AG09319 (cell line): ENCODE measurements at regions not wholly inside any gene's neighbourhood (a gene's known extent, or its start where the extent isn't known, plus 50 kb on each side); places are given as distances from the start of the nearest gene placed in this dataset.
"Not testable (repeated sequence)": the region's sequence is repeated elsewhere in the genome, so short reads cannot be mapped to it uniquely, and the experiment has no call there.

Source experiments
- DNase-seq: peaks from one replicate; pipeline ENCODE4 v3.0.0-alpha.2; 2010; ENCODE audit warnings: low read depth; ENCODE audit errors: extremely low read depth
- TF ChIP-seq, protein P1 (sequence below): IDR thresholded peaks from 2 replicates; pipeline ENCODE4 v1.5.1; 2011; ENCODE audit warnings: low read depth, mild to moderate bottlenecking, inconsistent platforms, low read length, moderate library complexity

GRCh38 chrX:131840799-131841495, 182.2 kb upstream of the STK26 start:
- DNase-seq: no peak
- TF ChIP-seq, protein P1, sequence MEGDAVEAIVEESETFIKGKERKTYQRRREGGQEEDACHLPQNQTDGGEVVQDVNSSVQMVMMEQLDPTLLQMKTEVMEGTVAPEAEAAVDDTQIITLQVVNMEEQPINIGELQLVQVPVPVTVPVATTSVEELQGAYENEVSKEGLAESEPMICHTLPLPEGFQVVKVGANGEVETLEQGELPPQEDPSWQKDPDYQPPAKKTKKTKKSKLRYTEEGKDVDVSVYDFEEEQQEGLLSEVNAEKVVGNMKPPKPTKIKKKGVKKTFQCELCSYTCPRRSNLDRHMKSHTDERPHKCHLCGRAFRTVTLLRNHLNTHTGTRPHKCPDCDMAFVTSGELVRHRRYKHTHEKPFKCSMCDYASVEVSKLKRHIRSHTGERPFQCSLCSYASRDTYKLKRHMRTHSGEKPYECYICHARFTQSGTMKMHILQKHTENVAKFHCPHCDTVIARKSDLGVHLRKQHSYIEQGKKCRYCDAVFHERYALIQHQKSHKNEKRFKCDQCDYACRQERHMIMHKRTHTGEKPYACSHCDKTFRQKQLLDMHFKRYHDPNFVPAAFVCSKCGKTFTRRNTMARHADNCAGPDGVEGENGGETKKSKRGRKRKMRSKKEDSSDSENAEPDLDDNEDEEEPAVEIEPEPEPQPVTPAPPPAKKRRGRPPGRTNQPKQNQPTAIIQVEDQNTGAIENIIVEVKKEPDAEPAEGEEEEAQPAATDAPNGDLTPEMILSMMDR: no peak

- TF ChIP-seq, protein P1: peak; percentile 88
- peak; percentile 14 for DNase-seq
Measured at GRCh38 chrX:131841496-131842437, 181.3 kb upstream of the STK26 start.

GRCh38 chrX:131843987-131844386, 179.1 kb upstream of the STK26 start:
- no peak for DNase-seq
- TF ChIP-seq, protein P1: no peak

- no peak for DNase-seq
- TF ChIP-seq, protein P1: no peak
Measured at GRCh38 chrX:131845201-131845600, 177.9 kb upstream of the STK26 start.

DNA sequence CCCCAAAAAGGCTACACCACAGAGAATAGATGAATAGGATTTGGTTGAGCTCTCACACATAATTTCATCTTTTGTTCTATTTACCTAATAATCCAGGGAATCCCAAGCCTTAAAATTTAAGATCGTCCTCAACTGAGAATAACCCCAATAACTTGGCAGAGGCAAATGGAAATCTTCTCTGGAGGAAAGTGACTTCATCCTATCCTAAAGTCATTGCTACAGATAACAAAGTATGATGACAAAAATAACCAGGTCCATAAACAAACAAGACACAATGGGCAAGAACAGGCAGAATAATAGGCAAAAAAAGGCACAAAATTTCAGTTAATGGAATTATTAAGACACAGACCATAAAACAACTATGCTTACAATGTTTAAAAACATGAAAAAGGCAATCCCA, 177.3 kb upstream of the STK26 start:
- DNase-seq: no peak
- TF ChIP-seq, protein P1: no peak

GRCh38 chrX:131850964-131851363, 172.1 kb upstream of the STK26 start:
- DNase-seq: not testable (repeated sequence)

- no peak for DNase-seq
- TF ChIP-seq, protein P1: no peak
Measured at GRCh38 chrX:131853440-131853839, 169.7 kb upstream of the STK26 start.
